ENCODE measurements at regions not wholly inside any gene's neighbourhood (a gene's known extent, or its start where the extent isn't known, plus 50 kb on each side); places are given as distances from the start of the nearest gene placed in this dataset.

DNA sequence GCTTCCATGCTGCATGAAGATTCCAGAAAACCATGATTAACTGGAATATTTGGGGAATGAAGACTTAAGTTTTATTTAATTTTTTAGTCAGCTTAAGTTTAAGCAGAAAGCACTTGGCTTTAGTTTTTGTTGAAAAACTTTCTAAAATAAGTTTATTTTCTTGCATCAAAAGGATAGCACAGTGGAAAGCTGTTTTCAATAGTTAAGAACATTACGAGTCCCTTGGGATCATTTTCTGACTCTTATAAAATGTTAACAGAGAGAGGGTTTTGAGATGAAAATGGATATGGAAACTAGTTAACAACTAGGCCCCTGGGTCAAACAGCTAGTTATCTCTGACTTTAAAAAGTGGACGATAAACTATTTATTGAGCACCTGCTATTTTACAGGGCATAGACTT, 181.9 kb upstream of the SLC38A2 start:
- peaks cover 83% of the 10 kb centered on the region for H3K4me1 Mint-ChIP-seq (ENCODE audit: low read depth)
- H3K27ac Mint-ChIP-seq (ENCODE audit: unreplicated experiment) = peak overlapping the region; percentile 93

GRCh38 chr12:46553911-46554310, 181.3 kb upstream of the SLC38A2 start:
- Mint-ChIP-seq H3K27ac (ENCODE audit: unreplicated experiment) (peak overlapping the region; percentile 93), H3K9me3 (ENCODE audit: low read depth) (peaks cover 10% of the 10 kb centered on the region), H3K4me3 (ENCODE audit: unreplicated experiment) (no peak overlapping the region), H3K36me3 (ENCODE audit: low read depth) (no peaks in the 10 kb centered on the region), H3K27me3 (ENCODE audit: low read depth) (no peaks in the 10 kb centered on the region), H3K4me1 (ENCODE audit: low read depth) (peaks cover 83% of the 10 kb centered on the region)
- no peak for DNase-seq (ENCODE audit: low spot score)
- no peak for TF ChIP-seq CTCF (IDR thresholded peaks at IDR 0.05)

More for the DNA sequence above, 181.9 kb upstream of the SLC38A2 start:
- no peak for DNase-seq (ENCODE audit: low spot score)
- Mint-ChIP-seq H3K36me3 (ENCODE audit: low read depth) (no peaks in the 10 kb centered on the region), H3K9me3 (ENCODE audit: low read depth) (peaks cover 10% of the 10 kb centered on the region), H3K27me3 (ENCODE audit: low read depth) (no peaks in the 10 kb centered on the region), H3K4me3 (ENCODE audit: unreplicated experiment) (no peak overlapping the region)
- TF ChIP-seq CTCF (IDR thresholded peaks at IDR 0.05) = no peak

GRCh38 chr12:46553266-46553665, 180.7 kb upstream of the SLC38A2 start:
- no peaks in the 10 kb centered on the region for H3K27me3 Mint-ChIP-seq (ENCODE audit: low read depth)
- peak overlapping the region; percentile 81 for H3K27ac Mint-ChIP-seq (ENCODE audit: unreplicated experiment)
- peaks cover 83% of the 10 kb centered on the region for H3K4me1 Mint-ChIP-seq (ENCODE audit: low read depth)
- no peak overlapping the region for H3K4me3 Mint-ChIP-seq (ENCODE audit: unreplicated experiment)
- no peak for TF ChIP-seq CTCF (IDR thresholded peaks at IDR 0.05)
- peaks cover 10% of the 10 kb centered on the region for H3K9me3 Mint-ChIP-seq (ENCODE audit: low read depth)
- no peak for DNase-seq (ENCODE audit: low spot score)
- no peaks in the 10 kb centered on the region for H3K36me3 Mint-ChIP-seq (ENCODE audit: low read depth)

- Mint-ChIP-seq H3K27me3 (ENCODE audit: low read depth) (no peaks in the 10 kb centered on the region), H3K4me3 (ENCODE audit: unreplicated experiment) (no peak overlapping the region), H3K9me3 (ENCODE audit: low read depth) (peaks cover 10% of the 10 kb centered on the region), H3K36me3 (ENCODE audit: low read depth) (no peaks in the 10 kb centered on the region), H3K27ac (ENCODE audit: unreplicated experiment) (peak overlapping the region; percentile 92), H3K4me1 (ENCODE audit: low read depth) (peaks cover 74% of the 10 kb centered on the region)
- DNase-seq (ENCODE audit: low spot score) = no peak
- TF ChIP-seq CTCF (IDR thresholded peaks at IDR 0.05) = no peak
Measured at GRCh38 chr12:46550266-46550879, 177.8 kb upstream of the SLC38A2 start.

DNA sequence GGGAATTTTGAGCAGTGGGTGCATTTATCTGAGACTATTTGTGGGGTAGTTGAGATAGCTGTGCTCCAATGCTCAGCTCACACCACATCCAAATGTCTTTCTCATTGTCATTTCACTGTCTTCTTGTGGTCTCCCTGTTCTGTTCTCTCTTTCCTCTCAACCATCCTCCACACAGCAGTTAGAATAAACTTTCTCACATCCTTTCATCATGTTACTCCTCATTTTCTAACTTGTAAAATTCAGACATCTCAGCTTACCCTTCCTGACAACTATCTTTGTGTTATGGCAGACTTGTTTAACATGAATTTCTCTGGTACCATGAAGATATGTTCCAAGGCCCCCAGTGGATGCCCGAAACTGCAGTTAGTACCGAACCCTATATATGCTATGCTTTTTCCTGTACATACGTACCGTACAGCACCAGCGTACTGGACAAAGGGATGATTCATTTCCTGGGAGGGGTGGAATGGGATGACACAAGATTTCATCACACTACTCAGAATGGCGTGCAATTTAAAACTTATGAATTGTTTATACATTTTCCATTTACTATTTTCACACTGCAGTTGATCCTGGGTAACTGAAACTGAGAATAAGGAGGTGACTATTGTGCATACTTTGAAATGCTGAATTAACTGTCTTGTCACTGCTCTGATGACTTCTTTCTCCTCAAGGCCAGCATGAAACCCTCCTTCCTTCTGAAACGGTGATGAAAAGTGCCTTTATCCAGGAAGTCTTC, 177.1 kb upstream of the SLC38A2 start:
- no peak for DNase-seq (ENCODE audit: low spot score)
- H3K27ac Mint-ChIP-seq (ENCODE audit: unreplicated experiment) = peak overlapping the region; percentile 92
- H3K4me3 Mint-ChIP-seq (ENCODE audit: unreplicated experiment) = no peak overlapping the region
- no peaks in the 10 kb centered on the region for H3K27me3 Mint-ChIP-seq (ENCODE audit: low read depth)
- peaks cover 67% of the 10 kb centered on the region for H3K4me1 Mint-ChIP-seq (ENCODE audit: low read depth)
- H3K36me3 Mint-ChIP-seq (ENCODE audit: low read depth) = no peaks in the 10 kb centered on the region
- peaks cover 9% of the 10 kb centered on the region for H3K9me3 Mint-ChIP-seq (ENCODE audit: low read depth)
- no peak for TF ChIP-seq CTCF (IDR thresholded peaks at IDR 0.05)

Measured in chondrocyte (in vitro differentiated cells).